Neuron (in vitro differentiated cells): ENCODE measurements at regions not wholly inside any gene's neighbourhood (a gene's known extent, or its start where the extent isn't known, plus 50 kb on each side); places are given as distances from the start of the nearest gene placed in this dataset.

Experiments
- H2AFZ ChIP-seq: one replicate; pipeline ENCODE4 v1.6.1; 2013; ENCODE audit warnings: low read depth, mild to moderate bottlenecking, inconsistent platforms, low read length, moderate library complexity
- H3K27me3 ChIP-seq: one replicate; pipeline ENCODE4 v1.6.1; 2013; ENCODE audit warnings: low read length; ENCODE audit not compliant: insufficient read depth
- H3K36me3 ChIP-seq: one replicate; pipeline ENCODE4 v1.6.1; 2013; ENCODE audit warnings: low read length; ENCODE audit not compliant: insufficient read depth
- H3K4me1 ChIP-seq: one replicate; pipeline ENCODE4 v1.6.1; 2013; ENCODE audit warnings: low read length; ENCODE audit not compliant: insufficient read depth
- H3K4me3 ChIP-seq: 2 replicates; pipeline ENCODE4 v1.5.1; 2013; ENCODE audit warnings: mild to moderate bottlenecking, low read length, moderate library complexity
- H3K9me3 ChIP-seq: one replicate; pipeline ENCODE4 v1.6.1; 2013; ENCODE audit warnings: low read length

DNA sequence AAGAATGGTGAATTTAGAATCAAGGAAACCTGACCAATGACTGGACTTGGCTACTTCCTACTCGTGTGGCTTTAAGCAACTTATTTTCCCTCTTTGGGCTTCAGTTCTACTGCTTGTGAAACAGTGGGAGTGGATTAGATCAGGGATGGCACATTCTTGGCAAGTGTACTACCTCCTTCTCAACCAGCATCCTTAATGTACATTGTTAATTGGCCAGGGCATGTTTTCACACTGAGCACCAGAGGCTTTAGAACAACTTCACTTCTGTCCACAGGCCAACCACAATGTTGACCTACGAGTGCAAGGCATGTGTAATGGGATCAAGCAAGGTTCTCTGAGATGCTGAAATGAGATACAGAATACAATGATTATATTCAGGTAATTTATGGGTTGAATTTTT is 315.3 kb downstream of the ADRA2A start:
- Histone ChIP-seq H3K4me3 (no peak overlapping the region), H3K9me3 (no peaks in the 10 kb centered on the region), H3K4me1 (no peaks in the 10 kb centered on the region), H2AFZ (no peak overlapping the region), H3K36me3 (no peaks in the 10 kb centered on the region), H3K27me3 (no peaks in the 10 kb centered on the region)

DNA sequence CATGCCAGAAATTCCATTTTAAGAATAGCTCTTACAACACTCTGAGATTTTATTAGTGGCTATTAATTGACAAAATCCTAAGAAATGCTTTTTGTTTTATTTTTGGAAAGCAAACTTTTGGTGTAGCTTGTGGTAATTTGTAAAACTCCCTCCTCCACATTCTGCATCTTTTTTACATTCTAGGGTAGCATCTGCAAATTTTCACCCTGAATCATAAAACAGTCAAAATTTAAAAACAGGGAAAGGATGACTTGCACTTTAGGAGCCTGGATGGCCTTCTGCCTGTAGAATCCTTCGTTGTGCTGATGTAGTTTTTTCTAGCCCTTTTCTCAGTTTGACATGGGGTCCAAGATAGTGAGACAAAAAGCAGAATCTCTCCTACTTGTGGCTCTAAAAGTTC is 316.1 kb downstream of the ADRA2A start:
- H3K4me1 ChIP-seq = no peaks in the 10 kb centered on the region
- H3K9me3 ChIP-seq = no peaks in the 10 kb centered on the region
- H3K27me3 ChIP-seq = no peaks in the 10 kb centered on the region
- no peaks in the 10 kb centered on the region for H3K36me3 ChIP-seq
- H3K4me3 ChIP-seq = no peak overlapping the region
- no peak overlapping the region for H2AFZ ChIP-seq

DNA sequence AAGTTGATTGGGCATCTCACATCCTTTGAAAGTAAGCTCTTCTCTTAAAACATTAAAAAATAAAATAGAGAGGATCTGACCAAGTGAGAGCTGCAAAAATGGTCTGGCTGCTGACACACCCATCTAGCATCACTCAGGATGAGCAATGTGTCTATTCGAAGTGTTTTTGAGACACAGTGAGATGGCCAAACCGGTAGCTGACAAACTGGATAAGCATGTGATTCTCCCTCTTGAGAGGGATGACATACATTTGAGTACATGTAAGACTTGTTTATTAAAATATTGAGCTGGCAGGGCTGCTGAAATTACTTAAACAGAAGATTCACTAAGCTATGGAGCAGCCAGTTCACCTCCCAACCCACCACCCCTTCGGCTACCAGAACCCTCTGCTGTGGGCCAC is 333.9 kb downstream of the ADRA2A start:
- no peaks in the 10 kb centered on the region for H3K4me1 ChIP-seq
- H2AFZ ChIP-seq = no peak overlapping the region
- H3K4me3 ChIP-seq = no peak overlapping the region
- no peaks in the 10 kb centered on the region for H3K27me3 ChIP-seq
- H3K9me3 ChIP-seq = no peaks in the 10 kb centered on the region
- no peaks in the 10 kb centered on the region for H3K36me3 ChIP-seq

DNA sequence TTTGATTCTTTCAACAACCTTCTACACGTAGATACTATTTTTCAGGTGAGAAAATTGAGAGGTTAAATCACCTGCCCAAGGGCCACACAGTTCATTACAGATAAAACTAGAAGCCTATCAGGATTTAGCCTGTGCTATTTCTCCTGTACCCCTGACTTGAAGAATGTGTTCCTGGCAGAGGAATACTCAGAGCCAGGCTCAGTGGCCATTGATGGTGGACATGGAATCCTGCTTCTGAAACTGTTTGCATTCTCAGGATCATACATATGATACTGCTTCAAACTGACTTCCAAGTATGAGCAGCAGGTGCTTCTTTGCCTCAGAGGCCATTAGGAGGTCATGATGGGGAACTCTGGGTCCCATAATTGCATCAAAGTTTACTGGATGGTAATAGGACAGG is 348.6 kb downstream of the ADRA2A start:
- Histone ChIP-seq H3K9me3 (no peaks in the 10 kb centered on the region), H2AFZ (no peak overlapping the region), H3K36me3 (no peaks in the 10 kb centered on the region)

DNA sequence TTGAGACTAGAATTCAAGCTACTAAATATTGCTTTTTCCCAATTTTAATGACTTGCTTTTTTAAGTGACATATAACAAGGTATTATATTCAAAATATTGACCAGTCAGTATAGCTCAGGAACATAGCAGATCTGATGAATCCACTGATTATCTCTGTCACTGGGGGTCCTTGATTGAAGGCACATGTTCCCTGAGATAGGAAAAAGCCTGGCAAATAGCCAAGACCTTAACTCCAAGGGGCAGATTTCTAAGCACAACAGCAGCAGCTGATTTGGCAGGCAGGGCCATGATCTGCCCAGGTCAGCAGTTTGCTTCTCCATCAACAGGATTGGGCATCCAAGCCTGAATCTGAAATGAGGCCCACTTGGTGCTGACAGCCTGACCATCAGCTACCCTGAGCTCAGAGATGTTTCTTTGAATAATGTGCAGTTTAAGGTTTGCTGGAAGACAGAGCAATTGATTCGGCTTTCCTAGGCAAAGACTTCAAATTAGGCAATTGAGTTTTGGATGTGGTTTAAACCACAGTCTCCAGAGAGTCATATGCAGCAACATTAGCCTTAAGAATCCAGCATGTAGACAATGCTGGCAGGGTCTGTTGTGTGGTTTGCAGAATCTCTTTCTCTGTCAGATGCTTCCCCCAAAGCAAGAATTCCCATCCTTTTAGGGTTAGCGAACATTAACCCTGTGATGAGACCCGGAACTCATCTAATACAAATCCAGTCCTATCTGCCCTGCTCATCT is 352.6 kb downstream of the ADRA2A start:
- Histone ChIP-seq H3K4me3 (no peak overlapping the region), H3K27me3 (no peaks in the 10 kb centered on the region), H3K4me1 (no peaks in the 10 kb centered on the region), H2AFZ (no peak overlapping the region), H3K9me3 (no peaks in the 10 kb centered on the region), H3K36me3 (no peaks in the 10 kb centered on the region)

More for the DNA sequence above, 348.6 kb downstream of the ADRA2A start:
- Histone ChIP-seq H3K27me3 (no peaks in the 10 kb centered on the region), H3K4me3 (no peak overlapping the region), H3K4me1 (no peaks in the 10 kb centered on the region)

DNA sequence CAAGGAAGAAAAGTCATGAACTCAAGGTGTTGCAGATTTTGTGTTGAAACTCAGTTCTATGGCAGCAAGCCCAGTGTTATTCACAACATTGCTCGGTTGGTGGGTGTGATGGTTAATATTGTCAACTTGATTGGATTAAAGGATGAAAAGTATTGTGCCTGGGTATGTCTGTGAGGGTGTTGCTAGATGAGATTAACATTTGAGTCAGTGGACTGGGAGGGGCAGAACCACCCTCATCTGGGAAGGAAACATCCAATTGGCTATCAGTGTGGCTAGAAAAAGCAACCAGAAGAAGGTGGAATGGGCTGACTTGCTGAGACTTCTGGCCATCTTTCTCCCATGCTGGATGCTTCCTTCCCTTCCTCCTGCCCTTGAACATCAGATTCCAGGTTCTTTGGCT is 353.2 kb downstream of the ADRA2A start:
- no peak overlapping the region for H3K4me3 ChIP-seq
- H3K9me3 ChIP-seq = no peaks in the 10 kb centered on the region
- no peaks in the 10 kb centered on the region for H3K27me3 ChIP-seq
- no peaks in the 10 kb centered on the region for H3K36me3 ChIP-seq
- H2AFZ ChIP-seq = no peak overlapping the region
- H3K4me1 ChIP-seq = no peaks in the 10 kb centered on the region

DNA sequence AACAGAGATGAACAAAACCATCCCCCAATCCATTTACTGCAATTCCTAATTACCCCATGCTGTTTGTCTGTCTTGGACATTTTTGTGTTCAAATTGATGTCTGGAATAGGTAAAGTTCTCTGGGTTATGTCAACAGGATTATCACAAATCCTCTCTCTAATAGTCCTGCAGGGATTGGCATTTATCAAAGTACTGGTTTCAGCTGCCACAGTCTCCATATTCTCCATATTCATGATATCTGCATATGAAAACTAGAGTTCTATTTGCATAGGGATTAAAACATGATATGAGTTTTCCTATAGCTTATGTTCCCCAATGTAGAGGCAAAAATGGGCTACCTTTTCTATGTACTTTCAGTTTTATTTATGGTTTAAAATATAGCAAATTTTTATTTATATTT is 355.8 kb downstream of the ADRA2A start:
- H3K9me3 ChIP-seq = no peaks in the 10 kb centered on the region
- H3K4me1 ChIP-seq = no peaks in the 10 kb centered on the region
- no peak overlapping the region for H3K4me3 ChIP-seq
- no peak overlapping the region for H2AFZ ChIP-seq
- H3K36me3 ChIP-seq = no peaks in the 10 kb centered on the region
- no peaks in the 10 kb centered on the region for H3K27me3 ChIP-seq

DNA sequence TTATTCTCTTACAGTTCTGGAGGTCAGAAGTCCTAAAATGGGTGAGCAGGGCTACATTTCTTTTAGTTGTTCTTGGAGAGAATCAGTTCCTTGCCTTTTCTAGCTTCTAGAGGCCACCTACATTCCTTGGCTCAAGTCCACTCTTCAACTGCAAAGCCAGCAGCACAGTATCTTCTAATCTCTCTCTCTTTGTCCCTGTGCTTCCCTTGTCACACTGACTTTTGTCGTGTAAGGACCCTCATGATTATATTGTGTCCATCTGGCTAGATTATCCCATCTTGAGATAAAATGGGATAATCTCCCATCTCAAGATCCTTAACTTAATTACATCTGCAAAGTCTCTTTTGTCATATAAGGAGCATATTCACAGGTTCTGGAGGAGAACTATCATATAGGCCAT is 359.0 kb downstream of the ADRA2A start:
- Histone ChIP-seq H3K36me3 (no peaks in the 10 kb centered on the region), H3K9me3 (no peaks in the 10 kb centered on the region), H3K27me3 (no peaks in the 10 kb centered on the region), H3K4me3 (no peak overlapping the region), H3K4me1 (no peaks in the 10 kb centered on the region), H2AFZ (no peak overlapping the region)

DNA sequence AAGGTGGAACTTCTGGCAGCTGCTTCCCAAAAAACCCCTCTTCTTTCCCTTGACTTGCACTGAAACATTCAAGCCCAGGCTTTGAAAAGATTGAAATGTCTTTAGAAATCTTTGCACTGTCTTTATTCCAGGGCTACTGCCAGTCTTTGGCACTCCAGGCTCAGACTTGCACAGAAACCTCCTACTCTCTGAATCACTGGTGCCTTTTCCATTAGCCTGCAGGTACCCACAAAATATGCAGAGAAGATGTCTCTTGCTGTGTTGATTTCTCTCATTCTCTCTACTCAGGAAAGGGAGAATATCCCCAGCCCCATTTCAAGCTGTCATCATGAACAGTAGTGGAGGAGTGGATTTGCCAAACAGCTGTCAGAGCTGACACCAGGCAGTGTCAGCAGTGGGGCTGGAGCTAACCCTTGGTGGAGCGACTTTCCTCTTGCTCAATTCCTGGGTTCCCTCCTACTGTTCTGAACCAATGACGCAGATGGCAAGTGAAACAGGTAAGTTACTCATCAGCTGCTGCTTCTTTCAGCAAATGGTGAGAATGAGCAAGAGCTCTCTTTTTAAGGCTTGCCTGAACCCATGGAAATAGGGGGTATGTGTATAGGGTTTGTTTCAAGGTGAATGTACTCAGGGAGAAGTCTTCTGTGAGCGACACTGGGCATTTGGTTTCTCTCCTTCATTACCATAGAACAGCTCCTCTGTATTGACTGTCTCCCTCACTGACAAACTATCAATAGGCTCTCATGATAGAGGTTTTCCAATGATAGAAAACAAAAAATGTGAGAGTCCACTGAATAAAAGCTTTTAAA is 362.4 kb downstream of the ADRA2A start:
- Histone ChIP-seq H3K4me3 (no peak overlapping the region), H3K9me3 (no peaks in the 10 kb centered on the region), H3K27me3 (no peaks in the 10 kb centered on the region), H3K36me3 (no peaks in the 10 kb centered on the region), H3K4me1 (no peaks in the 10 kb centered on the region), H2AFZ (no peak overlapping the region)

DNA sequence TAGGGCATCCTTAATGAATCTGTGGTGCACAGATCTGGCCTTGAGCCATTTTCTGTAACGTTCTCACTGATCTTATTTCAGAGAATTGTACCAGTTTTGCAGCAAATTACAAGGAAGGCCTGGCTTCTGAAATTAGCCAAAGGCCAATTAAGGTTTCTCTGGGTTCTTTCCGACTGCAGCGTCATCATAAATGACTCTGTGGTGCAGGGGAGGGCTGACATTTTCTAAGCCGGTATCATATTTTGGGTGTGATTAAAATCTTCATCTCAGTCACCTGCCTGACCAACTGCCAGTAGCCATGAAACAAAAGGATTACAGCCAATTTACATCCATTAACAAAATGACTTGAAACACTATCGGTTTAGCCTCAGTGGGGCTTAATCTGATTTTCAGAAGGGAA is 363.7 kb downstream of the ADRA2A start:
- Histone ChIP-seq H3K4me3 (no peak overlapping the region), H3K9me3 (no peaks in the 10 kb centered on the region), H3K27me3 (no peaks in the 10 kb centered on the region), H3K4me1 (no peaks in the 10 kb centered on the region), H2AFZ (no peak overlapping the region), H3K36me3 (no peaks in the 10 kb centered on the region)

DNA sequence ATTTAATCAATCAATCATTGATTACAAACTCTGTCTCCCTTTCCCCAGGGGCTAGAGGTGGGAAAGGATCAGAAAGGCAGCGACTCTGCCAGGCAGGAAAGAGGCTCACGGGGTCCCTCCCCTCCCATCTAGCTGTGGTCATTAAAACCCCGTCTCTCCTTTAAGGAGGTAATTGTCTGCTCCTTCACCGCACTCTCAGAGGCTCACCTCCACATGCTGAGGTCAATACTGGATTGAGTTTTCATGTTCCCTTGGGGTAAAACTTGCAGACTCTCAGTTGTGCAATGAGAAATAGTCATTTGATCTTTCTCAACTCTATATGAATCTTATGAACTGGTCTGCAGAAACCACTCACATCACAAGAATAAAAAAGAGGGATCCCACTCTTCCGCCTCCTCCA is 368.8 kb downstream of the ADRA2A start:
- Histone ChIP-seq H3K9me3 (no peaks in the 10 kb centered on the region), H3K4me1 (no peaks in the 10 kb centered on the region), H3K4me3 (no peak overlapping the region), H3K36me3 (no peaks in the 10 kb centered on the region), H3K27me3 (no peaks in the 10 kb centered on the region), H2AFZ (no peak overlapping the region)

DNA sequence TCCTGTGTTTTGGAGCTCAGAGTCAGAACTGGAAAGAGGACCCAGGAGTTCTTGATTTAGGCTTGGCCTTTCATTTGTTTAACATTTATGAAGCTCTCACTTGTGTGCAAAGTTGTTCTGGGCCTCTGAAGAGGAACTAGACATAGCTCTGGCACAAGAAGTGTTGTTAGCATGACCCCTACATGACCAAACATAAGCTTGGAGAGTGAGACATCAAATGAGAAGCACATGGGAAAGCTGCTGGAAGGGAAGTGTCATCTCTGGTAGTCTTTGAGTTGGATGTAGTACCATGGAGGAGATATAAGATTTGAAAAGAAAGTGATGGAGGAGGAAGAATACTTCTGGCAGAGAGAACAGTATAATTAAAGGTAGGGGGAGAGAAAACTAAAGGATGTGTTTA is 370.1 kb downstream of the ADRA2A start:
- Histone ChIP-seq H3K4me1 (no peaks in the 10 kb centered on the region), H3K27me3 (no peaks in the 10 kb centered on the region), H2AFZ (no peak overlapping the region), H3K9me3 (no peaks in the 10 kb centered on the region), H3K36me3 (no peaks in the 10 kb centered on the region), H3K4me3 (no peak overlapping the region)

DNA sequence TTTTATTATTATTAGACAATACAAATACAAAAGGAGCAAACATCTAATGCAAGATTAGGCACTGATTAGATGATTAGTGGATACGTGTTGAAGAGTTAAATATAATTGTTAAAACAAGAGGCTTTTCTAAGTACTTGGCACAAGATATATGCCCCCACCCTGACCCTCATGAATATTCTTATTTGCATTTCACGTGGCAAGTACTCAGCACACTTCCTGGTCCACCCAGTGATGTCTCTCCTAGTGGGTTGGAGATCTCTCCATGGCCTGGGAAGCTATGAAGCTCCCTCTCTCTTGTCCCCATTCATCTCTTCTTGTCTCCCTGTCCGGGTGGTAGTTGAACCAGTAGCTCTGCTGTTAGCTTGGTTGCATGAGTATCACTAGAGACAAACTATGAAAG is 375.3 kb downstream of the ADRA2A start:
- Histone ChIP-seq H3K27me3 (no peaks in the 10 kb centered on the region), H3K36me3 (no peaks in the 10 kb centered on the region), H2AFZ (no peak overlapping the region), H3K4me3 (no peak overlapping the region), H3K4me1 (no peaks in the 10 kb centered on the region), H3K9me3 (no peaks in the 10 kb centered on the region)
